Suprapubic skin (tissue), 4 donors: ENCODE measurements at regions not wholly inside any gene's neighbourhood (a gene's known extent, or its start where the extent isn't known, plus 50 kb on each side); places are given as distances from the start of the nearest gene placed in this dataset.
A peak's percentile ranks its signal among the peaks of the same experiment; 100 is the strongest.

ENCODE experiments used
- DNase-seq, 2 donors: peaks; one replicate each; pipeline ENCODE4 v3.0.0-alpha.2; 2019; ENCODE audit warnings: low spot score in 2 of 2
- H3K27ac ChIP-seq: fragments of 200-600 bp; sonication (generic); one replicate; pipeline ENCODE4 v1.5.1; 2019
- H3K27me3 ChIP-seq: fragments of 200-600 bp; sonication (generic); one replicate; pipeline ENCODE4 v1.5.1; 2019
- H3K36me3 ChIP-seq: fragments of 200-600 bp; sonication (generic); one replicate; pipeline ENCODE4 v1.5.1; 2019
- H3K4me1 ChIP-seq: fragments of 200-600 bp; sonication (generic); one replicate; pipeline ENCODE4 v1.5.1; 2019
- H3K4me3 ChIP-seq: fragments of 200-600 bp; sonication (generic); one replicate; pipeline ENCODE4 v1.5.1; 2019; ENCODE audit warnings: mild to moderate bottlenecking
- H3K9me3 ChIP-seq: fragments of 200-600 bp; sonication (generic); one replicate; pipeline ENCODE4 v1.5.1; 2019
- CTCF ChIP-seq, 2 donors: fragments of 200-600 bp in 1 of 2; fragments of 450-650 bp in 1 of 2; sonication (generic) in 1 of 2; IDR thresholded peaks; one replicate each; pipeline ENCODE4 v1.5.1; 2016 to 2019; ENCODE audit warnings: antibody characterized with exemption in 2 of 2, mild to moderate bottlenecking in 1 of 2, moderate library complexity in 1 of 2
- EP300 ChIP-seq: sonication (generic); formaldehyde crosslinking; IDR thresholded peaks from one replicate; pipeline ENCODE4 v1.6.1; 2017; ENCODE audit warnings: antibody characterized with exemption
- POLR2A ChIP-seq, 2 donors: fragments of 450-650 bp; IDR thresholded peaks; one replicate each; pipeline ENCODE4 v1.6.1; 2017; ENCODE audit warnings: antibody characterized with exemption in 2 of 2, mild to moderate bottlenecking in 2 of 2, moderate library complexity in 2 of 2
- POLR2AphosphoS5 ChIP-seq, 3 donors: sonication (generic); formaldehyde crosslinking; IDR thresholded peaks; one replicate each; pipeline ENCODE4 v1.6.1; 2017; ENCODE audit warnings: antibody characterized with exemption in 3 of 3
- WGBS: methylation state at CpG from one replicate; pipeline ENCODE4 v1.1.5; 2018; 5-methylcytosine and 5-hydroxymethylcytosine counted together

- H3K9me3 ChIP-seq = no peaks in the 10 kb centered on the region
- TF ChIP-seq POLR2A (IDR thresholded peaks at IDR 0.05) = no peak
- TF ChIP-seq CTCF (IDR thresholded peaks at IDR 0.05) = no peak
- no peak for TF ChIP-seq POLR2AphosphoS5 (IDR thresholded peaks at IDR 0.05)
- no peak for TF ChIP-seq EP300
- 28% methylated on average over 1 of the region's 1 CpG for WGBS
- DNase-seq = no peak
- H3K4me1 ChIP-seq = peaks cover 61% of the 10 kb centered on the region
- H3K27ac ChIP-seq = peak overlapping the region; percentile 57
- no peak overlapping the region for H3K4me3 ChIP-seq
- no peaks in the 10 kb centered on the region for H3K27me3 ChIP-seq
- no peaks in the 10 kb centered on the region for H3K36me3 ChIP-seq
These were observed 64.1 kb upstream of the ZNF217 start for GRCh38 chr20:53657732-53658131.

- Histone ChIP-seq H3K9me3 (no peaks in the 10 kb centered on the region), H3K4me1 (peaks cover 66% of the 10 kb centered on the region), H3K27ac (peak overlapping the region; percentile 57), H3K36me3 (no peaks in the 10 kb centered on the region), H3K27me3 (no peaks in the 10 kb centered on the region), H3K4me3 (no peak overlapping the region)
- TF ChIP-seq EP300 = no peak
- no peak for TF ChIP-seq CTCF (IDR thresholded peaks at IDR 0.05)
- no peak for TF ChIP-seq POLR2A (IDR thresholded peaks at IDR 0.05)
- TF ChIP-seq POLR2AphosphoS5 (IDR thresholded peaks at IDR 0.05) = no peak
- no peak for DNase-seq
- WGBS = 72% methylated on average over 1 of the region's 1 CpG
These were observed 63.6 kb upstream of the ZNF217 start for GRCh38 chr20:53657279-53657678.

- H3K4me1 ChIP-seq = peaks cover 67% of the 10 kb centered on the region
These were observed 62.9 kb upstream of the ZNF217 start for GRCh38 chr20:53656293-53657202.

GRCh38 chr20:53655625-53656292 is 62.1 kb upstream of the ZNF217 start:
- Histone ChIP-seq H3K9me3 (no peaks in the 10 kb centered on the region), H3K4me3 (peak overlapping the region; percentile 26), H3K4me1 (peaks cover 60% of the 10 kb centered on the region), H3K27ac (peak overlapping the region; percentile 71), H3K27me3 (no peaks in the 10 kb centered on the region), H3K36me3 (no peaks in the 10 kb centered on the region)
- no peak for DNase-seq
- 48% methylated on average over 4 of the region's 4 CpGs for WGBS
- TF ChIP-seq EP300 = no peak
- TF ChIP-seq CTCF (IDR thresholded peaks at IDR 0.05) = no peak
- TF ChIP-seq POLR2A (IDR thresholded peaks at IDR 0.05) = no peak
- TF ChIP-seq POLR2AphosphoS5 (IDR thresholded peaks at IDR 0.05) = no peak

More at GRCh38 chr20:53656293-53657202, 62.9 kb upstream of the ZNF217 start:
- no peak for DNase-seq
- Histone ChIP-seq H3K4me3 (no peak overlapping the region), H3K27me3 (no peaks in the 10 kb centered on the region), H3K9me3 (no peaks in the 10 kb centered on the region), H3K27ac (peak overlapping the region; percentile 57), H3K36me3 (no peaks in the 10 kb centered on the region)
- WGBS = 12% methylated on average over 4 of the region's 4 CpGs
- TF ChIP-seq CTCF (IDR thresholded peaks at IDR 0.05) = no peak
- no peak for TF ChIP-seq EP300
- TF ChIP-seq POLR2AphosphoS5 (IDR thresholded peaks at IDR 0.05) = no peak
- TF ChIP-seq POLR2A (IDR thresholded peaks at IDR 0.05) = no peak
